ENCODE measurements at regions not wholly inside any gene's neighbourhood (a gene's known extent, or its start where the extent isn't known, plus 50 kb on each side); places are given as distances from the start of the nearest gene placed in this dataset.

- no peak for TF ChIP-seq CTCF (IDR thresholded peaks at IDR 0.05)
- TF ChIP-seq EZH2 (IDR thresholded peaks at IDR 0.05; ENCODE audit: borderline replicate concordance, insufficient read depth, low read depth, low read length, poor library complexity, severe bottlenecking) = no peak
Observed at GRCh38 chr7:40937879-40938278, 765.0 kb downstream of the INHBA start.
